SK-N-SH (cell line): ENCODE measurements at regions not wholly inside any gene's neighbourhood (a gene's known extent, or its start where the extent isn't known, plus 50 kb on each side); places are given as distances from the start of the nearest gene placed in this dataset.
A peak's percentile ranks its signal among the peaks of the same experiment; 100 is the strongest.

Experiments used
- CTCF ChIA-PET: fragments of 300-600, 350-600 bp; formaldehyde crosslinking; extraction: SDS; loops from one replicate; lab custom pipeline; 2021; lab: Yijun Ruan, JAX
- POLR2A ChIA-PET: fragments of 350-600 bp; sonication (Branson Sonifier 250); formaldehyde crosslinking; extraction: SDS; loops from one replicate; lab custom pipeline; 2020; ENCODE audit warnings: antibody characterized with exemption, inconsistent platforms; lab: Yijun Ruan, JAX
- DNase-seq: peaks from one replicate; pipeline ENCODE4 v3.0.0; 2012
- H2AFZ ChIP-seq: fragments of 200-600 bp; sonication (generic); 2 replicates; pipeline ENCODE4 v1.8.1; 2016; ENCODE audit warnings: antibody characterized with exemption, mild to moderate bottlenecking, low read depth
- H3F3A ChIP-seq: fragments of 200-600 bp; sonication (generic); replicated peaks from 2 replicates; pipeline ENCODE3; 2016; ENCODE audit warnings: antibody characterized with exemption, mild to moderate bottlenecking; ENCODE audit not compliant: insufficient read depth
- H3K27ac ChIP-seq, 2 experiments: fragments of 200-500 bp in 1 of 2; fragments of 200-600 bp in 1 of 2; sonication (Bioruptor generic) in 1 of 2; sonication (generic), shearing (Covaris generic) in 1 of 2; 2 replicates each; pipeline versions ENCODE4 v1.5.1 to v1.6.1; 2014 to 2016; ENCODE audit warnings: low read depth in 2 of 2, inconsistent platforms in 1 of 2, low read length in 1 of 2, mild to moderate bottlenecking in 1 of 2, mixed read lengths in 1 of 2
- H3K27me3 ChIP-seq: fragments of 200-600 bp; sonication (generic), shearing (Covaris generic); 2 replicates; pipeline ENCODE4 v1.6.1; 2016; ENCODE audit warnings: mixed run types; ENCODE audit not compliant: insufficient read depth
- H3K36me3 ChIP-seq, 2 experiments: fragments of 200-500 bp in 1 of 2; fragments of 200-600 bp in 1 of 2; sonication (Bioruptor generic) in 1 of 2; sonication (generic) in 1 of 2; replicated peaks in 1 of 2; 2 replicates each; pipeline versions ENCODE3 to v1.5.1; 2014 to 2016; ENCODE audit warnings: low read length in 1 of 2, mild to moderate bottlenecking in 1 of 2; ENCODE audit not compliant: insufficient read depth in 2 of 2, control insufficient read depth in 1 of 2
- H3K4me1 ChIP-seq, 2 experiments: fragments of 200-500 bp in 1 of 2; fragments of 200-600 bp in 1 of 2; sonication (Bioruptor generic) in 1 of 2; sonication (generic), shearing (Covaris generic) in 1 of 2; 2 replicates each; pipeline versions ENCODE4 v1.5.1 to v1.6.1; 2014 to 2016; ENCODE audit warnings: low read depth in 1 of 2, low read length in 1 of 2, mixed run types in 1 of 2; ENCODE audit not compliant: insufficient read depth in 2 of 2, control insufficient read depth in 1 of 2
- H3K4me2 ChIP-seq: fragments of 200-600 bp; sonication (generic), shearing (Covaris generic); 2 replicates; pipeline ENCODE4 v1.6.1; 2017; ENCODE audit warnings: mixed run types
- H3K4me3 ChIP-seq, 2 experiments: fragments of 200-500 bp in 1 of 2; fragments of 200-600 bp in 1 of 2; sonication (Bioruptor generic) in 1 of 2; sonication (generic), shearing (Covaris generic) in 1 of 2; 2 replicates each; pipeline versions ENCODE4 v1.5.1 to v1.8.1; 2014 to 2016; ENCODE audit warnings: low read depth in 2 of 2, inconsistent platforms in 1 of 2, low read length in 1 of 2, mild to moderate bottlenecking in 1 of 2, mixed read lengths in 1 of 2, moderate library complexity in 1 of 2
- H3K79me2 ChIP-seq: fragments of 200-600 bp; sonication (generic); 2 replicates; pipeline ENCODE4 v1.8.1; 2017; ENCODE audit warnings: mild to moderate bottlenecking; ENCODE audit not compliant: insufficient read depth
- H3K9ac ChIP-seq: fragments of 200-600 bp; sonication (generic); 2 replicates; pipeline ENCODE4 v1.6.1; 2017; ENCODE audit warnings: mixed run types
- H3K9me2 ChIP-seq: fragments of 200-600 bp; sonication (generic); 2 replicates; pipeline ENCODE4 v1.6.1; 2017; ENCODE audit warnings: mixed run types
- H3K9me3 ChIP-seq: fragments of 200-600 bp; sonication (generic); 2 replicates; pipeline ENCODE4 v1.6.1; 2017; ENCODE audit warnings: mixed run types, mild to moderate bottlenecking, moderate library complexity
- H4K20me1 ChIP-seq: fragments of 200-600 bp; sonication (generic); 2 replicates; pipeline ENCODE4 v1.6.1; 2017; ENCODE audit warnings: mild to moderate bottlenecking, mixed run types; ENCODE audit not compliant: insufficient read depth
- CHD2 ChIP-seq: fragments of 150-350 bp; IDR thresholded peaks from 2 replicates; pipeline ENCODE4 v1.6.1; 2018; ENCODE audit warnings: low read length; ENCODE audit not compliant: partially characterized antibody
- EP300 ChIP-seq, 2 experiments: IDR thresholded peaks; 2 replicates each; pipeline versions ENCODE4 v1.4.0 to v1.6.1; 2012; ENCODE audit warnings: borderline replicate concordance in 1 of 2, low read depth in 1 of 2, low read length in 1 of 2
- EZH2phosphoT487 ChIP-seq: fragments of 200-600 bp; sonication (generic); IDR thresholded peaks from 2 replicates; pipeline ENCODE4 v1.6.1; 2017; ENCODE audit warnings: low read depth, mixed run types, mild to moderate bottlenecking, antibody characterized with exemption, moderate library complexity, borderline replicate concordance
- FOXJ3 ChIP-seq: sonication (generic); formaldehyde crosslinking; IDR thresholded peaks from 2 replicates; pipeline ENCODE4 v1.5.1; 2020; ENCODE audit warnings: mild to moderate bottlenecking, missing genetic modification reagents
- FOXM1 ChIP-seq: IDR thresholded peaks from 2 replicates; pipeline ENCODE4 v1.4.0; 2012; ENCODE audit warnings: low read depth, mild to moderate bottlenecking
- GABPA ChIP-seq: IDR thresholded peaks from 2 replicates; pipeline ENCODE4 v1.4.0; 2012; ENCODE audit warnings: low read depth, mild to moderate bottlenecking
- GATA2 ChIP-seq: sonication (generic); formaldehyde crosslinking; IDR thresholded peaks from 2 replicates; pipeline ENCODE4 v1.5.0; 2020; ENCODE audit warnings: mild to moderate bottlenecking, missing genetic modification reagents
- MAX ChIP-seq: IDR thresholded peaks from 2 replicates; pipeline ENCODE4 v1.4.0; 2012; ENCODE audit warnings: low read depth
- MEF2A ChIP-seq: IDR thresholded peaks from 2 replicates; pipeline ENCODE4 v1.4.0; 2012; ENCODE audit warnings: low read depth, borderline replicate concordance
- RCOR1 ChIP-seq: fragments of 150-350 bp; IDR thresholded peaks from 2 replicates; pipeline ENCODE4 v1.6.1; 2017; ENCODE audit warnings: antibody characterized with exemption, low read length
- RFX5 ChIP-seq: IDR thresholded peaks from 2 replicates; pipeline ENCODE4 v1.6.1; 2012; ENCODE audit warnings: mild to moderate bottlenecking, improper control_type of control experiment, low read length
- TCF12 ChIP-seq: IDR thresholded peaks from 2 replicates; pipeline ENCODE4 v1.4.0; 2012
- USF1 ChIP-seq: IDR thresholded peaks from 2 replicates; pipeline ENCODE4 v1.4.0; 2012; ENCODE audit warnings: low read depth, borderline replicate concordance
- USF2 ChIP-seq: fragments of 150-350 bp; IDR thresholded peaks from 2 replicates; pipeline ENCODE4 v1.6.1; 2017; ENCODE audit warnings: antibody characterized with exemption, low read length, low read depth, borderline replicate concordance
- ZBTB33 ChIP-seq: IDR thresholded peaks from 2 replicates; pipeline ENCODE4 v1.4.0; 2012; ENCODE audit warnings: low read depth, borderline replicate concordance
- WGBS: methylation state at CpG from one replicate; pipeline ENCODE4 v1.1.6; 2017; ENCODE audit warnings: low lambda C conversion rate; 5-methylcytosine and 5-hydroxymethylcytosine counted together

- H3K4me3 ChIP-seq, result no peak overlapping the region
- H3K79me2 ChIP-seq, result no peaks in the 10 kb centered on the region
- no peaks in the 10 kb centered on the region for H3K9me2 ChIP-seq
- no peak overlapping the region for H3K4me2 ChIP-seq
- H3K9ac ChIP-seq, result no peak overlapping the region
- no peak overlapping the region for H2AFZ ChIP-seq
- TF ChIP-seq EP300 (IDR thresholded peaks at IDR 0.05; ENCODE audit: borderline replicate concordance in 1 of 2, low read depth in 1 of 2, low read length in 1 of 2) (0 out of 4 replicates have a peak, but pooled peaks of 1 of the 2 experiments have one; percentile 49), FOXM1 (no peak), MEF2A (no peak), RFX5 (no peak), GATA2 (CRISPR knock-in tag) (peak; percentile 75)
- H3K4me1 ChIP-seq, result peaks cover 0 to 14% of the 10 kb centered on the region in 2 experiments; a peak in 3 of 4 replicates
- H3K27me3 ChIP-seq, result no peaks in the 10 kb centered on the region
- no peaks in the 10 kb centered on the region for H3K9me3 ChIP-seq
- no peaks in the 10 kb centered on the region for H4K20me1 ChIP-seq
- no peaks in the 10 kb centered on the region for H3K36me3 ChIP-seq
- 44% methylated on average over 3 of the region's 3 CpGs for WGBS
- ChIA-PET POLR2A (no interaction called here), CTCF (no interaction called here)
- peak overlapping the region in 1 of 2 experiments; percentile 80; a peak in 2 of 4 replicates for H3K27ac ChIP-seq
- peak; percentile 34 for DNase-seq
- no peaks in the 10 kb centered on the region for H3F3A ChIP-seq
Observed at GRCh38 chr2:176537932-176538331, 268.7 kb downstream of the MTX2 start.

- POLR2A ChIA-PET, result no interaction called here
- no peak overlapping the region for H3K27ac ChIP-seq
- 48% methylated on average over 1 of the region's 1 CpG for WGBS
Observed at GRCh38 chr2:176540995-176541394, 271.8 kb downstream of the MTX2 start.

More at GRCh38 chr2:176540995-176541394, 271.8 kb downstream of the MTX2 start:
- H3K4me3 ChIP-seq, result no peak overlapping the region
- H2AFZ ChIP-seq, result no peak overlapping the region
- H3K4me2 ChIP-seq, result no peak overlapping the region
- TF ChIP-seq USF2 (no peak), CHD2 (no peak), MEF2A (no peak), GABPA (no peak), MAX (no peak), RCOR1 (no peak), TCF12 (no peak), FOXJ3 (no peak), USF1 (no peak), ZBTB33 (no peak), GATA2 (CRISPR knock-in tag) (no peak), EZH2phosphoT487 (no peak), EP300 (IDR thresholded peaks at IDR 0.05; ENCODE audit: borderline replicate concordance in 1 of 2, low read depth in 1 of 2, low read length in 1 of 2) (no peak)
- no peaks in the 10 kb centered on the region for H3K79me2 ChIP-seq
- no peaks in the 10 kb centered on the region for H3K36me3 ChIP-seq
- no peaks in the 10 kb centered on the region for H4K20me1 ChIP-seq
- no peaks in the 10 kb centered on the region for H3F3A ChIP-seq
- no peak overlapping the region for H3K9ac ChIP-seq
- no peaks in the 10 kb centered on the region for H3K9me2 ChIP-seq
- no peaks in the 10 kb centered on the region for H3K9me3 ChIP-seq
- H3K4me1 ChIP-seq, result peaks cover 0 to 14% of the 10 kb centered on the region in 2 experiments; a peak in 2 of 4 replicates
- H3K27me3 ChIP-seq, result no peaks in the 10 kb centered on the region
- CTCF ChIA-PET, result interaction anchor here (1.5 kb wide), 1 partner anchor 13 kb away, joined by 5 read pairs; no protein-coding TSS in a partner anchor
- DNase-seq, result no peak
